ENCODE measurements at regions not wholly inside any gene's neighbourhood (a gene's known extent, or its start where the extent isn't known, plus 50 kb on each side); places are given as distances from the start of the nearest gene placed in this dataset.
A peak's percentile ranks its signal among the peaks of the same experiment; 100 is the strongest.

GRCh38 chr11:57073128-57073527 is 84.4 kb downstream of the OR5AK2 start:
- H3K4me1 ChIP-seq (ENCODE audit: control insufficient read depth, extremely low read depth, insufficient read depth, low read length), result peaks cover 8% of the 10 kb centered on the region
- no peak overlapping the region for H3K27ac ChIP-seq (ENCODE audit: insufficient read depth, low read length)
- H3K9ac ChIP-seq (ENCODE audit: insufficient read depth, low read length), result no peak overlapping the region
- DNase-seq (ENCODE audit: low read depth in 2 of 2), result peak; percentile 9 to 78
- no peak overlapping the region for H2AFZ ChIP-seq (ENCODE audit: low read length)
- no peaks in the 10 kb centered on the region for H3K36me3 ChIP-seq (ENCODE audit: control insufficient read depth, insufficient read depth, low read length)
- TF ChIP-seq EZH2 (IDR thresholded peaks at IDR 0.05; ENCODE audit: low read length, missing control alignments), result no peak
- TF ChIP-seq CTCF (conservative IDR thresholded peaks at IDR 0.05 in 1 of 2, IDR thresholded peaks at IDR 0.05 in 1 of 2; ENCODE audit: low read depth in 1 of 2, low read length in 2 of 2), result no peak
- no peaks in the 10 kb centered on the region for H3K9me3 ChIP-seq (ENCODE audit: control insufficient read depth, insufficient read depth, low read depth, low read length)
- H4K20me1 ChIP-seq (ENCODE audit: control insufficient read depth, extremely low read depth, insufficient read depth, low read length), result no peaks in the 10 kb centered on the region
- H3K27me3 ChIP-seq (ENCODE audit: control insufficient read depth, insufficient read depth, low read length), result no peaks in the 10 kb centered on the region
- H3K79me2 ChIP-seq (ENCODE audit: control insufficient read depth, insufficient read depth, low read length), result no peaks in the 10 kb centered on the region
- H3K4me2 ChIP-seq (ENCODE audit: extremely low read depth, insufficient read depth, low read length), result no peak overlapping the region
- H3K4me3 ChIP-seq (replicated peaks in 1 of 4; ENCODE audit: control extremely low read depth in 1 of 4, insufficient read depth in 1 of 4, low read depth in 3 of 4, low read length in 4 of 4), result no peak overlapping the region

- H3K27ac ChIP-seq (ENCODE audit: insufficient read depth, low read length), result no peak overlapping the region
- TF ChIP-seq CTCF (conservative IDR thresholded peaks at IDR 0.05 in 1 of 2, IDR thresholded peaks at IDR 0.05 in 1 of 2; ENCODE audit: low read depth in 1 of 2, low read length in 2 of 2) (no peak), EZH2 (IDR thresholded peaks at IDR 0.05; ENCODE audit: low read length, missing control alignments) (no peak)
Measured at GRCh38 chr11:57081356-57081755, 92.6 kb downstream of the OR5AK2 start.

GRCh38 chr11:57082125-57082524 is 93.4 kb downstream of the OR5AK2 start:
- Histone ChIP-seq H3K4me3 (replicated peaks in 1 of 4; ENCODE audit: control extremely low read depth in 1 of 4, insufficient read depth in 1 of 4, low read depth in 3 of 4, low read length in 4 of 4) (no peak overlapping the region), H3K79me2 (ENCODE audit: control insufficient read depth, insufficient read depth, low read length) (no peaks in the 10 kb centered on the region), H3K4me2 (ENCODE audit: extremely low read depth, insufficient read depth, low read length) (no peak overlapping the region), H3K9me3 (ENCODE audit: control insufficient read depth, insufficient read depth, low read depth, low read length) (no peaks in the 10 kb centered on the region), H2AFZ (ENCODE audit: low read length) (no peak overlapping the region), H3K36me3 (ENCODE audit: control insufficient read depth, insufficient read depth, low read length) (no peaks in the 10 kb centered on the region), H3K4me1 (ENCODE audit: control insufficient read depth, extremely low read depth, insufficient read depth, low read length) (no peaks in the 10 kb centered on the region), H4K20me1 (ENCODE audit: control insufficient read depth, extremely low read depth, insufficient read depth, low read length) (no peaks in the 10 kb centered on the region), H3K9ac (ENCODE audit: insufficient read depth, low read length) (no peak overlapping the region), H3K27ac (ENCODE audit: insufficient read depth, low read length) (no peak overlapping the region), H3K27me3 (ENCODE audit: control insufficient read depth, insufficient read depth, low read length) (no peaks in the 10 kb centered on the region)
- TF ChIP-seq EZH2 (IDR thresholded peaks at IDR 0.05; ENCODE audit: low read length, missing control alignments) (no peak), CTCF (conservative IDR thresholded peaks at IDR 0.05 in 1 of 2, IDR thresholded peaks at IDR 0.05 in 1 of 2; ENCODE audit: low read depth in 1 of 2, low read length in 2 of 2) (no peak)
- no peak for DNase-seq (ENCODE audit: low read depth in 2 of 2)

More at GRCh38 chr11:57081356-57081755, 92.6 kb downstream of the OR5AK2 start:
- H3K9me3 ChIP-seq (ENCODE audit: control insufficient read depth, insufficient read depth, low read depth, low read length), result no peaks in the 10 kb centered on the region
- no peaks in the 10 kb centered on the region for H3K27me3 ChIP-seq (ENCODE audit: control insufficient read depth, insufficient read depth, low read length)
- H3K4me2 ChIP-seq (ENCODE audit: extremely low read depth, insufficient read depth, low read length), result no peak overlapping the region
- no peak overlapping the region for H2AFZ ChIP-seq (ENCODE audit: low read length)
- no peak overlapping the region for H3K9ac ChIP-seq (ENCODE audit: insufficient read depth, low read length)
- no peak overlapping the region for H3K4me3 ChIP-seq (replicated peaks in 1 of 4; ENCODE audit: control extremely low read depth in 1 of 4, insufficient read depth in 1 of 4, low read depth in 3 of 4, low read length in 4 of 4)
- DNase-seq (ENCODE audit: low read depth in 2 of 2), result no peak
- H4K20me1 ChIP-seq (ENCODE audit: control insufficient read depth, extremely low read depth, insufficient read depth, low read length), result no peaks in the 10 kb centered on the region
- no peaks in the 10 kb centered on the region for H3K79me2 ChIP-seq (ENCODE audit: control insufficient read depth, insufficient read depth, low read length)
- H3K36me3 ChIP-seq (ENCODE audit: control insufficient read depth, insufficient read depth, low read length), result no peaks in the 10 kb centered on the region
- no peaks in the 10 kb centered on the region for H3K4me1 ChIP-seq (ENCODE audit: control insufficient read depth, extremely low read depth, insufficient read depth, low read length)
